Colonic mucosa (tissue), 4 donors: ENCODE measurements at regions not wholly inside any gene's neighbourhood (a gene's known extent, or its start where the extent isn't known, plus 50 kb on each side); places are given as distances from the start of the nearest gene placed in this dataset.

Experiments
- DNase-seq: peaks from one replicate; pipeline ENCODE4 v3.0.0-alpha.2; 2020
- H3K27ac ChIP-seq: fragments of 200-600 bp; one replicate; pipeline ENCODE4 v1.8.0; 2021
- H3K27me3 ChIP-seq: fragments of 200-600 bp; one replicate; pipeline ENCODE4 v1.8.0; 2021
- H3K36me3 ChIP-seq: fragments of 200-600 bp; one replicate; pipeline ENCODE4 v1.8.0; 2021
- H3K4me1 ChIP-seq: fragments of 200-600 bp; one replicate; pipeline ENCODE4 v1.8.0; 2021; ENCODE audit warnings: mild to moderate bottlenecking
- H3K4me3 ChIP-seq: fragments of 200-600 bp; one replicate; pipeline ENCODE4 v1.8.0; 2021
- H3K9ac ChIP-seq, 2 donors: one replicate each; pipeline ENCODE4 v1.7.0; 2013; ENCODE audit warnings: control low read depth in 2 of 2, low read depth in 2 of 2, low read length in 2 of 2
- H3K9me3 ChIP-seq: fragments of 200-600 bp; one replicate; pipeline ENCODE4 v1.8.0; 2021
- intact Hi-C: fragments of 100-400 bp; cut with DNase I; formaldehyde crosslinking; loops from one replicate; pipeline ENCODE4 v1.14.1; 2022
- TF ChIP-seq, protein P1 (sequence below): fragments of 200-600 bp; IDR thresholded peaks from one replicate; pipeline ENCODE4 v1.8.0; 2022; ENCODE audit warnings: antibody characterized with exemption, mild to moderate bottlenecking
- donor health status: healthy.
- donor health status: DM: no; HTN: no; CAD: no.
- donor health status: DM: no; HTN: no; CAD: no.

DNA sequence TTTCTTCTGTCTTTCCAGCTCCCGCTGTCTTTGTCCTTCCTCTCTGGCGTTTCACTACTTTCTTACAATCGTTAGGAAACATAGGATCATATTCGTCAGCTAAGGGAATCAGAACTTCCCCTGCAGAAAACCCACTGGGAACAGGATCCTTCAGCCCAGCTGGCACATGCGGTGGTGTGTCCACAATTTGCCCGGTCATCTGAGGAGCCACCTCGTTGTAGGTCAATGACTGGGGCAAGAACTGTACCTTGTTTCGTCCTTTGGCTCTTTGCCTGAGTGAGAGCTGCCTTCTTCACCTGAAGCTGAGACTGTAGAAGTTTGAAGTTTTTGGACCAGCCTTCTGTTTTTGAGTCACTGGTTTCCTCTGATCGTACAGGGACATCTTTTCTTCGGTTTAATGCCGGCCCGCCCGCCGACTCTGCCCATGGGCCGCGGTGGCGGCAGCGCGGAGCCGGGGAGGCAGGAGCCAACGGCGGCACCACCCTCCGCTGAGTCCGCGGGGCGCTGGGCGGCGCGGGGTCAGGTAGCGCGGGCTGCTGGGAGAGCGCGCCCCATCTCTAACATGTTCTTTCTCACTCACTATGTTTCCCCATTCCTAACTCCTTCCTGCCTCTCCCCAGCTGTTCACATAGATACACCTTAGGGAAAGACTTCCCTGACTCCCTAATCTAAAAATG, 214.1 kb upstream of the NANOGP8 start:
- DNase-seq, result no peak
- TF ChIP-seq, protein P1, sequence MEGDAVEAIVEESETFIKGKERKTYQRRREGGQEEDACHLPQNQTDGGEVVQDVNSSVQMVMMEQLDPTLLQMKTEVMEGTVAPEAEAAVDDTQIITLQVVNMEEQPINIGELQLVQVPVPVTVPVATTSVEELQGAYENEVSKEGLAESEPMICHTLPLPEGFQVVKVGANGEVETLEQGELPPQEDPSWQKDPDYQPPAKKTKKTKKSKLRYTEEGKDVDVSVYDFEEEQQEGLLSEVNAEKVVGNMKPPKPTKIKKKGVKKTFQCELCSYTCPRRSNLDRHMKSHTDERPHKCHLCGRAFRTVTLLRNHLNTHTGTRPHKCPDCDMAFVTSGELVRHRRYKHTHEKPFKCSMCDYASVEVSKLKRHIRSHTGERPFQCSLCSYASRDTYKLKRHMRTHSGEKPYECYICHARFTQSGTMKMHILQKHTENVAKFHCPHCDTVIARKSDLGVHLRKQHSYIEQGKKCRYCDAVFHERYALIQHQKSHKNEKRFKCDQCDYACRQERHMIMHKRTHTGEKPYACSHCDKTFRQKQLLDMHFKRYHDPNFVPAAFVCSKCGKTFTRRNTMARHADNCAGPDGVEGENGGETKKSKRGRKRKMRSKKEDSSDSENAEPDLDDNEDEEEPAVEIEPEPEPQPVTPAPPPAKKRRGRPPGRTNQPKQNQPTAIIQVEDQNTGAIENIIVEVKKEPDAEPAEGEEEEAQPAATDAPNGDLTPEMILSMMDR, result no peak
- H3K27me3 ChIP-seq, result no peaks in the 10 kb centered on the region
- H3K4me1 ChIP-seq, result no peaks in the 10 kb centered on the region
- H3K9me3 ChIP-seq, result no peaks in the 10 kb centered on the region
- H3K36me3 ChIP-seq, result no peaks in the 10 kb centered on the region
- intact Hi-C loops, result no loop called here
- no peak overlapping the region for H3K4me3 ChIP-seq
- no peak overlapping the region for H3K27ac ChIP-seq
- no peak overlapping the region for H3K9ac ChIP-seq

DNA sequence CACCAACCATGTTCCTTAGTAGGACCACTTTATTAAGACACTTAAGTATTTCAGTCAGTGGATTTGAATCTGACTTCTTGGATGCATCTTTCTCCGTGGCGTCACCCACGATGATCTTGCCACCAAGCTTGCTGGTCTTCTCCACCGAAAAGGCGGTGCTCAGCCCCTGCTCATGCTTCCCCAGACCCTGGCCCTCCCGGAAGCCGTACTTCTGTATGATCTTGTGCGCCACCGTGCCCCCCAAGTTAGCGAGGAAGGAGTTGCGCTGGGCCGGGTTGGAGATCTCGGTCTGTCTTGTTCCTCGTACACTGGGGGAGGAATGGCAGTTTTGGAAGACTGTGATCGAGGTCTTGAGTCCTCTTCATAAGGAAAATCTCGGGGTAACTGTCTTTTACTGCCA, 213.4 kb upstream of the NANOGP8 start:
- Histone ChIP-seq H3K36me3 (no peaks in the 10 kb centered on the region), H3K9ac (no peak overlapping the region), H3K4me1 (no peaks in the 10 kb centered on the region), H3K27ac (no peak overlapping the region), H3K9me3 (no peaks in the 10 kb centered on the region), H3K4me3 (no peak overlapping the region), H3K27me3 (no peaks in the 10 kb centered on the region)
- no peak for DNase-seq
- TF ChIP-seq, protein P1, result no peak
- intact Hi-C loops, result no loop called here

DNA sequence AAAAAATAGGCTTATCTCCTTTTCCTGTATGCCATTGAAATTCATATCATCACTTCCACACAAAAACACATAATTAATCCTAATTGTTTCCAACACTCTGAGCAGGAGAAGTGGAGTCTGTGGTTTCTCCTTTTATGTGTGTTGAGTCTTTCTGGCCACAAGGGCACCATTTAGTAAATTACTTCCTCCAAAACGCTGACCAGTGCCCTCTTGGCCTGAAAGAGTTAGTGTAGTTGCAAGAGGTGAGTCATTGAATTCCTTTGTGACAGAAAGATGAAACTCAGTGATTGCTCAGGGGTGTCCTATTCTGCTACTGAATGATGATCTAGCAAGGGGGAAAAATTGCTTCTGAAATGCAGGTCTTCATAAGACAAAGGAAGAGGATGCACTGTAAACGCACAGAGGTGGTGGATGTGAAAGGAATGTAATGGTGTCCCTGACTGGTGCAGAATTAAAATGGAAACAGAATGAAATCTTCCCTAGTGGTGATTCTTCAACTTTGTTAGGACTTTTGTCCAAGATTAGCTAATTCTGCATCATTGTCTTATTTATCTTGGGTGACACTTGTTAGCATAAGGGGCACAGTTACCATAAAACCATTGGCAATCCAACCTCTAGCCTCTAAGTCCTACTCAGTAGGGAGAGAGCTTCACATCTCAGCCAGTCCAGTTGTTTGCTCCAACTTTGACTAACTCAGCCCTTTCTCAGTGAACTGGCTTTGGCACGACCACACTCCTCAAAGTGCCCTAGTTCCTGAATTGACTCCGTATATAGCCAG, 208.4 kb upstream of the NANOGP8 start:
- no peak for DNase-seq
- intact Hi-C loops, result no loop called here
- no peak overlapping the region for H3K27ac ChIP-seq
- TF ChIP-seq, protein P1, result no peak
- no peaks in the 10 kb centered on the region for H3K36me3 ChIP-seq
- H3K4me1 ChIP-seq, result no peaks in the 10 kb centered on the region
- no peak overlapping the region for H3K4me3 ChIP-seq
- no peaks in the 10 kb centered on the region for H3K9me3 ChIP-seq
- H3K9ac ChIP-seq, result no peak overlapping the region
- no peaks in the 10 kb centered on the region for H3K27me3 ChIP-seq

DNA sequence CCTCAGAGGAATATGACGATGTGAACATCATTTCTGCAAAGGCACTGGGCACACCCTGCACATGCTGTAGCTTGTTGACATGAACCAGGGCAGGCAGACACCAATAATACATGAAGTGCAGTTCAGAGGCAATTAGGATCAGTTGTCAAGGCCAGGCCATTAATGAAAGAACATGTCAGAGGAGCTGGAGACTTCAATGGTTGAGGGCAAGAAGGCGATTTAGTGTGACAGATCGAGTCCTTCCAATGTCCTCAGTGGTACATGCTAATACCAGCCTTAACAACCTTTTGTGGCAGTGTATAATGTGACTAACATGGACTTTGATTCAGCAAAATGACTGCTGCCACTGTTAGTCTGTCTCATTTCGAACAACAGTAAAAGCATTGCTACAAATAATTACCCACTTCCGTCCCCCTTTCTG, 205.2 kb upstream of the NANOGP8 start:
- intact Hi-C loops, result no loop called here
- H3K27ac ChIP-seq, result no peak overlapping the region
- no peak overlapping the region for H3K4me3 ChIP-seq
- no peaks in the 10 kb centered on the region for H3K4me1 ChIP-seq
- DNase-seq, result peak; percentile 30
- H3K36me3 ChIP-seq, result no peaks in the 10 kb centered on the region
- H3K9ac ChIP-seq, result no peak overlapping the region
- no peaks in the 10 kb centered on the region for H3K9me3 ChIP-seq
- H3K27me3 ChIP-seq, result no peaks in the 10 kb centered on the region
- TF ChIP-seq, protein P1, result no peak

DNA sequence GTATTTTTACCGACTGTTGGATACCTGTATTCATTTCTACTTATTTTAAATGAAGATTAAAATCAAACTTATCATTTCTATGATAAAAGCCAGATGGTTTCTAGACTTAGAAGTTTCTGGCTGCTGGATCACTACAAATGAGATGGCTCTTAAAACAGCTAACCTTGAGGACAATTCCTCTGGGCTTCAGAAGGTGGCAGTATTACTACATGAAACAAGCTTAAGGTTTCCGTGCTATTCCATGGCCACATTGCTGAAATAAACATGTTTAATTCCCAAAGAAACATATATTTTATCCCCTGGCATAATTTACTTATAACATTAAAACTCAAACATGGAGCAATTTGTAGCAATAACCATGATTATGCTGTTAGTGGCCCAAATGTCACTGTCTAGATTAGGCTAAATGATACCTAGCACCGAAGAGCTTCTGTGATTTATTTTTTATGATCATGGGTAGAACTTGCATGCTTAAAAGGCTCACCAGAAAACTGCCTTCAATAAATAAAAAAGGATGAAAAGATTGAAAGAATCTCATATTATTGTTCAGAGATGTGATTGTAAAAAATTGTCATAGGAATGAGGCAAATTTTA, 204.0 kb upstream of the NANOGP8 start:
- Histone ChIP-seq H3K9ac (no peak overlapping the region), H3K36me3 (no peaks in the 10 kb centered on the region), H3K4me3 (no peak overlapping the region), H3K4me1 (no peaks in the 10 kb centered on the region), H3K27ac (no peak overlapping the region), H3K9me3 (no peaks in the 10 kb centered on the region), H3K27me3 (no peaks in the 10 kb centered on the region)
- TF ChIP-seq, protein P1, result peak; percentile 56
- no peak for DNase-seq
- intact Hi-C loops, result loop anchor here (2.0 to 10.0 kb wide), 2 partner anchors 156 to 214 kb away; no protein-coding TSS in a partner anchor
